Endothelial cell of umbilical vein (primary cell): ENCODE measurements at regions not wholly inside any gene's neighbourhood (a gene's known extent, or its start where the extent isn't known, plus 50 kb on each side); places are given as distances from the start of the nearest gene placed in this dataset.

ENCODE experiments used
- BruUV-seq: library from RNA; stranded (reverse); fragments of 400-500 nt; replicated peaks from 2 replicates; lab custom pipeline; 2021; lab: Mats Ljungman, UMichigan
- CTCF ChIA-PET: fragments of 300-600, 350-600 bp; sonication (Branson Sonifier 250); formaldehyde crosslinking; loops from one replicate; lab custom pipeline; 2021; ENCODE audit warnings: antibody characterized with exemption, inconsistent platforms; lab: Charles Lee
- POLR2A ChIA-PET: fragments of 300-600, 350-600 bp; sonication (Branson Sonifier 250); formaldehyde crosslinking; loops from one replicate; lab custom pipeline; 2021; ENCODE audit warnings: antibody characterized with exemption, inconsistent platforms; lab: Charles Lee
- DNase-seq: peaks from one replicate; pipeline ENCODE4 v3.0.0-alpha.2; 2011; ENCODE audit warnings: low read depth, low spot score
- FAIRE-seq: peaks from 2 replicates; lab custom pipeline; 2011; peaks lifted over from hg19 to GRCh38; lab: Jason Lieb, UNC
- H2AFZ ChIP-seq: 2 replicates; pipeline ENCODE4 v1.6.0; 2012; ENCODE audit warnings: low read depth, low read length, control low read depth, inconsistent platforms
- H3K27ac ChIP-seq: 2 replicates; pipeline ENCODE4 v1.5.1; 2011; ENCODE audit warnings: low read depth, mild to moderate bottlenecking, control low read depth, low read length, moderate library complexity; ENCODE audit not compliant: insufficient read depth
- H3K27me3 ChIP-seq, 2 experiments: 2 replicates each; pipeline versions ENCODE4 v1.6.0 to v1.6.1; 2011; ENCODE audit warnings: low read length in 2 of 2, mixed read lengths in 1 of 2; ENCODE audit not compliant: control insufficient read depth in 2 of 2, insufficient read depth in 2 of 2
- H3K36me3 ChIP-seq, 2 experiments: 2 replicates in 1 of 2; 3 replicates in 1 of 2; pipeline ENCODE4 v1.5.1; 2011; ENCODE audit warnings: low read length in 2 of 2, mild to moderate bottlenecking in 1 of 2, moderate library complexity in 1 of 2; ENCODE audit not compliant: control insufficient read depth in 2 of 2, insufficient read depth in 2 of 2; ENCODE audit errors: extremely low read depth in 1 of 2
- H3K4me1 ChIP-seq: 3 replicates; pipeline ENCODE4 v1.5.1; 2011; ENCODE audit warnings: mild to moderate bottlenecking, low read length; ENCODE audit not compliant: control insufficient read depth, insufficient read depth; ENCODE audit errors: extremely low read depth
- H3K4me2 ChIP-seq: 2 replicates; pipeline ENCODE4 v1.6.1; 2011; ENCODE audit warnings: low read length, control low read depth, mixed read lengths; ENCODE audit not compliant: insufficient read depth
- H3K4me3 ChIP-seq, 3 experiments: fragments of 200-600 bp in 1 of 3; sonication (generic), shearing (Covaris generic) in 1 of 3; replicated peaks in 1 of 3; 2 replicates each; pipeline ENCODE4 v1.5.1; 2011 to 2016; ENCODE audit warnings: control low read depth in 3 of 3, low read length in 3 of 3, mild to moderate bottlenecking in 2 of 3, inconsistent platforms in 1 of 3, low read depth in 1 of 3, moderate library complexity in 1 of 3; ENCODE audit not compliant: insufficient read depth in 1 of 3
- H3K79me2 ChIP-seq: 2 replicates; pipeline ENCODE4 v1.6.0; 2012; ENCODE audit warnings: low read length, inconsistent platforms; ENCODE audit not compliant: control insufficient read depth, insufficient read depth
- H3K9ac ChIP-seq: replicated peaks from 2 replicates; pipeline ENCODE3; 2011; ENCODE audit warnings: low read length, control low read depth; ENCODE audit not compliant: insufficient read depth; ENCODE audit errors: extremely low read depth
- H3K9me1 ChIP-seq: replicated peaks from 3 replicates; pipeline ENCODE4 v1.6.0; 2011; ENCODE audit warnings: mild to moderate bottlenecking, low read length; ENCODE audit not compliant: control insufficient read depth, insufficient read depth; ENCODE audit errors: extremely low read depth
- H3K9me3 ChIP-seq: replicated peaks from 2 replicates; pipeline ENCODE4 v1.5.1; 2012; ENCODE audit warnings: low read length, inconsistent platforms; ENCODE audit not compliant: control insufficient read depth, insufficient read depth
- H4K20me1 ChIP-seq: replicated peaks from 2 replicates; pipeline ENCODE3; 2011; ENCODE audit warnings: mild to moderate bottlenecking, low read length; ENCODE audit not compliant: control insufficient read depth, insufficient read depth; ENCODE audit errors: extremely low read depth
- CTCF ChIP-seq, 2 donors: IDR thresholded peaks; 1 replicate in 1 of 2; 2 replicates in 1 of 2; pipeline ENCODE4 v1.5.1; 2011; ENCODE audit warnings: low read length in 2 of 2, mild to moderate bottlenecking in 2 of 2, moderate library complexity in 2 of 2, control low read depth in 1 of 2, inconsistent platforms in 1 of 2, low read depth in 1 of 2; ENCODE audit not compliant: insufficient read depth in 1 of 2; ENCODE audit errors: extremely low read depth in 1 of 2
- EZH2 ChIP-seq: IDR thresholded peaks from 2 replicates; pipeline ENCODE4 v1.6.1; 2012; ENCODE audit warnings: borderline replicate concordance, low read depth, mild to moderate bottlenecking, moderate library complexity, low read length, inconsistent platforms; ENCODE audit not compliant: severe bottlenecking
- FOS ChIP-seq: IDR thresholded peaks from 2 replicates; pipeline ENCODE4 v1.6.1; 2011; ENCODE audit warnings: mild to moderate bottlenecking, low read length, moderate library complexity, borderline replicate concordance; ENCODE audit not compliant: insufficient read depth
- GATA2 ChIP-seq: IDR thresholded peaks from 2 replicates; pipeline ENCODE4 v1.7.0; 2011; ENCODE audit warnings: low read depth, mild to moderate bottlenecking, moderate library complexity, mixed read lengths, low read length; ENCODE audit not compliant: insufficient read length, insufficient read depth
- JUN ChIP-seq: IDR thresholded peaks from 2 replicates; pipeline ENCODE4 v1.6.1; 2011; ENCODE audit warnings: borderline replicate concordance, low read depth; ENCODE audit not compliant: insufficient read length, insufficient read depth
- MYC ChIP-seq: IDR thresholded peaks from one replicate; pipeline ENCODE4 v1.6.1; 2011; ENCODE audit warnings: mild to moderate bottlenecking, low read depth, low read length
- POLR2A ChIP-seq: IDR thresholded peaks from 2 replicates; pipeline ENCODE4 v1.6.1; 2012; ENCODE audit warnings: low read depth, mild to moderate bottlenecking, control low read depth, low read length
- POLR2AphosphoS5 ChIP-seq: IDR thresholded peaks from 2 replicates; pipeline ENCODE4 v1.6.1; 2012; ENCODE audit warnings: low read depth, mild to moderate bottlenecking, control low read depth, low read length, moderate library complexity; ENCODE audit not compliant: insufficient read depth
- dilution Hi-C: fragments of 300-500 bp; cut with MboI; formaldehyde crosslinking; loops from one replicate; pipeline ENCODE4 v1.15.0; 2019; ENCODE audit warnings: low sequenced_read_pairs; ENCODE audit not compliant: extremely low pct_ligation_motif_present
- intact Hi-C: fragments of 100-400 bp; cut with micrococcal nuclease; formaldehyde crosslinking; loops from one replicate; pipeline ENCODE4 v1.10.0; 2022
- TF ChIP-seq, protein P1 (sequence below): IDR thresholded peaks from 2 replicates; pipeline ENCODE4 v1.6.1; 2011; ENCODE audit not compliant: insufficient read depth, insufficient read length

DNA sequence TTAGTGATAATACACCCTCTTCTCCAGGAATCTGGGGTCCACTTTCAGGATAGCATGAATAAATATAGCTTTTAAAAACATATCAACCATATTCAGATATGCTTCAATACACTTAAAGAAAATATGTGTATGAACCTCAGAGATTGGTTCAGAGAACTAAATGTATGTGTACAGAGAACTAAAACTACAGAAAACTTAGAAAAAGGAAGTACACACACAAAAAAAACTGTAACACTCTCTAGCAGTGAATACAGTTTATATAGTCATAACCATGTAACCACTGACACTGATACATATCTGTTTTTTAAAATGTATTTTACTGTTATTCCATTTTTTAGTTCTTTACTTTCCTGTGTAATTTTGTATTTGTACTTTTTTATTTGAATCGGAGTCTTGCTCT lies 365.2 kb downstream of the RPS4Y2 start:
- H4K20me1 ChIP-seq = no peaks in the 10 kb centered on the region
- H3K4me2 ChIP-seq = no peak overlapping the region
- intact Hi-C loops = no loop called here
- ChIA-PET CTCF (no interaction called here), POLR2A (no interaction called here)
- no peak overlapping the region for H2AFZ ChIP-seq
- H3K36me3 ChIP-seq = no peaks in the 10 kb centered on the region
- DNase-seq = no peak
- no TSS peak for BruUV-seq
- no peaks in the 10 kb centered on the region for H3K4me1 ChIP-seq
- no peaks in the 10 kb centered on the region for H3K9me1 ChIP-seq
- no peak overlapping the region for H3K9ac ChIP-seq
- no peak for FAIRE-seq
- no peaks in the 10 kb centered on the region for H3K27me3 ChIP-seq
- no peak for TF ChIP-seq POLR2A
- TF ChIP-seq GATA2 = no peak
- TF ChIP-seq EZH2 = no peak
- no peak for TF ChIP-seq POLR2AphosphoS5
- TF ChIP-seq, protein P1, sequence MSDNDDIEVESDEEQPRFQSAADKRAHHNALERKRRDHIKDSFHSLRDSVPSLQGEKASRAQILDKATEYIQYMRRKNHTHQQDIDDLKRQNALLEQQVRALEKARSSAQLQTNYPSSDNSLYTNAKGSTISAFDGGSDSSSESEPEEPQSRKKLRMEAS = no peak
- TF ChIP-seq MYC = no peak
- no peak for TF ChIP-seq CTCF (IDR thresholded peaks at IDR 0.05; ENCODE audit: extremely low read depth in 1 of 2, insufficient read depth in 1 of 2, low read depth in 1 of 2, low read length in 2 of 2)
- TF ChIP-seq FOS = no peak
- TF ChIP-seq JUN = no peak
- H3K4me3 ChIP-seq = no peak overlapping the region
- no peak overlapping the region for H3K27ac ChIP-seq
- H3K9me3 ChIP-seq = no peaks in the 10 kb centered on the region
- dilution Hi-C loops = no loop called here
- no peaks in the 10 kb centered on the region for H3K79me2 ChIP-seq
